ENCODE measurements at regions not wholly inside any gene's neighbourhood (a gene's known extent, or its start where the extent isn't known, plus 50 kb on each side); places are given as distances from the start of the nearest gene placed in this dataset.

DNA sequence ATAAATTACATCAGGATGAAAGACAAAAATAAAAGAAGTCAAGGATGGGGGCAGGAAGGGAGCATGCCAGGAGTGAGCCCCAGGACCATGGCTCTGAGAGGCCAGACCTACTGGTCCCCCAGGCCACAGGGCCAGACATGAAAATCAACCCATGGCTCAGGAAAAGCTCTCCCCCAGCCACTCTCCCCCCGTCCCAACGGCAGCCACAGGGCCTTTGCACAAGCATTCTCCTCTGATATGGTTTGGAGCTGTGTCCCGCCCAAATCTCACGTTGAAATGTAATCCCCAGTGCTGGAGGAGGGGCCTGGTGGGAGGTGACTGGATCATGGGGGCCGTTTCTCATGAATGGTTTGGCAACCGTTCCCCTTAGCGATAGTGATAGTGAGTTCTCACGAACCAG, 80.8 kb upstream of the ANO1 start:
- DNase-seq (ENCODE audit: low spot score) = no peak

DNA sequence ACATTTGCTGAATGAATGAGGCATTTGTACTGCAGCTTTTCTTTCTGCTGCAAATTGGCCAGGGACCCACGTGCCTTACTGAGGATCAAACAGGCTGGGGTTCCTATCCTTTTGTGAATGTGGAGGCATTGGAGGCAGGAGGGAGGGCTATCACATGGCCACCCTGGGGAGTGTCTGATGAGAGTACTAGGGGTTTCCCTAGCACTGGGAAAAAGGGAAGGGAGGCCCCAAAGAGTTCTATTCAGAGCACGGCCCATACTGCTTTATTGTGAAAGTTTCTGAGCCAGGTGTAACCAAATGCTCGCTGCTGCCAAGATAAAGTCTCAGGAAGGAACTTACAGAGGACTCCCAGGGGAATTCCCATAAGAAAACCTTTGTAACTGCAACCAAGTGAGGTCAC, 78.4 kb upstream of the ANO1 start:
- peak; percentile 23 for DNase-seq (ENCODE audit: low spot score)

DNA sequence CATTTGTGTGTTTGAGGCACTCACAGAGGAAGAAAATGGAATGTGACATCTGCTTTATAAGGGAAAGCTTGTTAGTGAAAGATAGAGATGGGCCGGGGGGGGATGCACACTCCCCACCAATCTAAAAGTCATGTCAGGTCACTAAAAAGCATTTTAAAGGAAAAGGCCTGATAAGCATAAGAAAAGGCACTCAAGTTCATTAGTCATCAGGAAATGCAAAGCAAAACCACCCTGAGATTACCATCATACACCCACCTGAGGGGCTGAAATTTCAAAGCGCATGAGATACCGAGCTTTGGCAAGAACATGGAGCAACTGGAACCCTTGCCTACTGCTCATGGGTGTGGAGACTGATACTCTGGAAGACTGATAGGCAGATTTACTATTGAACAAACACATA, 77.9 kb upstream of the ANO1 start:
- no peak for DNase-seq (ENCODE audit: low spot score)

DNA sequence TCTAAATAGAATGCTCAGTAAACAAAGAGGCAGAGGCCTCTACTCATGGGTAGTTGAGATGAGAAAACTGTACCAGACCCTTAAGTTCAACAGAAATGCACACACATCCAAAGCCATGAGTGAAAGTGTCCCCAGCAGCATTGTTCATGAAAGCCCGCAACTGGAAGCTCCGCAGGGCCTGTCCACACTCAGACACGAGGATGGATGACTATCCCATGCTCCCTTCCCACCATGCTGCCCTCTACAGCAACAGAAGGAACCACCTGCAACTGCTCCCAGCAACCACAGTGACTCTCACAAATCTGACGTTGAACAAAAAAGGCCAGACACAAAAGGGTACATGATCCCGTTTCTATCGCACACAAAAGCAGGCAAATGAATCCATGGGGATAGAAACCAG, 76.9 kb upstream of the ANO1 start:
- no peak for DNase-seq (ENCODE audit: low spot score)

DNA sequence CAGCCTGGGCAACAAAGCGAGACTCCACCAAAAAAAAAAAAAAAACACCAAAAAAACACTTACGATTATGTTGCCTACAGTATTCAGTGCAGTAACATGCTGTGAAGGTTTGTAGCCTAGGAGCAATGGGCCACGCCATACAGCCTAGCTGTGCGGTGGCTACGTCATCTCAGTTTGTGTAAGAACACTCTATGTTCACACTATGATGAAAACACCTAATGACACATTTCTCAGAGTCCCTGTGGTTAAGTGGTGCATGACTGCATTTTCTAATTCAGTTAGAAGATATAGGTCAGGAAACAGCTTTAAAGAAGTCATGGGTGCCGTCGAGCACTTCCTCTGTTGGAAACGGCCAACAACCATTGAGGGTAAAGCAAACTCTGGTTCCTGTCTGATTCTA, 75.7 kb upstream of the ANO1 start:
- no peak for DNase-seq (ENCODE audit: low spot score)

DNA sequence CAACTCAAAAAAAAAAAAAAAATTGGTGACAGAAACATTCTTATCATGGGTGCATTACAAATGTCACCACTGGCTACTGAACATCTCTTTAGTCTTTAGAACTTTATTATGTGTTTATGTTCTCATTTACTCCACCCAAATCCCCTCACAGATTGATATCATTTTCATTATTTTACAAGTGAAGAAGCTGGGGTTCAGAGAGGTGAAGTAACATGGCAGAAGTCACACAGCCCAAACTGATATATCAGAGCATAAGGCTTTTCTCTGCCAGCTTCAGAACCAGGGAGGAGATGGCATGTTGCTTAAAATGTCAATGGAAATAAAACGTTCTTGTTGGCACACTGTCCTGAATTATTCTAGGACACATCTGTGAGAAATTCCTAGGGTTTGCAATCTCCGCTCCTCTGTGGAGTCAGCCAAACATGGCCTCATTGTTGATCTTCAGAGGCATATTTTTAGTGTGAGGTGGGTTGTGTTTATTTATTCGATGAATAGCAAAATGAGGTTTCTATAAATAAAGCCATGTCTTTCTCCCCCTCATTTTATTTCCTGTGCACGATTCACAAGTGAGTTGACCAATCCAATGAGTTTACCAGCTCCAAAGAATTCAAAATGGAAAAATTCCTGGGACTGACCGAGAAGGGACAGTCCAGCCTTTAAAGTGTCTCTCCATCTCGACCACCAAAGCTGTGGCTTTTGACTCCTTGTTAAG, 72.9 kb upstream of the ANO1 start:
- DNase-seq (ENCODE audit: low spot score) = peak; percentile 37

DNA sequence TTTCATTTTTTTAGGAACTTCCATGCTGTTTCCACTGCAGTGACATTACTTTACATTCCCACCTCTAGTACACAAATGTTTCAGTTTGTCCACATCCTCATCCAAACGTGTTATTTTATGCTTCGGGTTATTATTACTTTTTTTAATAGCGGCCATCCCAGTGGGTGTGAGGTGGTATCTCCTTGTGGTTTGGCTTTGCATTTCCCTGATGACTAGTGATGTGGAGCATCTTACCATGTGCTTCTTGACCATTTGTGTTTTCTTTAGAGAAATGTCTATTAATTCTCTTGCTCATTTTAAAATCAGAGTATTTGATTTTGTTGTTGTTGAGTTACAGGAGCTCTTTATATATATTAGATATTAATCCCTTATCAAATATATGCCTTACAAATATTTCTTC, 70.3 kb upstream of the ANO1 start:
- no peak for DNase-seq (ENCODE audit: low spot score)

DNA sequence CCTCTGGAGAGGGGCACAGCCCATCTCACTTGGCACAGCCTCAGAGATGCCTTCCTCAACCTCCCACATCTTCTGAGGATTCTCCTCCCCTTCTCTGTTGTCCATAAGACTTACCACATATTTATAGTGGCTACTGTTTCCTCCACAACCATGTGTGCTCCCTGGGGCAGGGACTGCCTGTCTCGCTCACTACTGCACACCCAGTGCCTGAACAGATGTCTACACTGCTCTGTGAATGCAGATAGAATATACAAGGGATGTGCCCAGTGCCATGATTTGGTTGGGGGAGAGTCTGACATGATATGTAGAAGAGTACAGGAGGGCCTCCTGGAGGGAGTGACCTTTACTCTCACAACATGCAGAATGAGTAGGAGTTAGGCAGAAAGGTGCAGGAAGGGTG, 67.3 kb upstream of the ANO1 start:
- DNase-seq (ENCODE audit: low spot score) = no peak

DNA sequence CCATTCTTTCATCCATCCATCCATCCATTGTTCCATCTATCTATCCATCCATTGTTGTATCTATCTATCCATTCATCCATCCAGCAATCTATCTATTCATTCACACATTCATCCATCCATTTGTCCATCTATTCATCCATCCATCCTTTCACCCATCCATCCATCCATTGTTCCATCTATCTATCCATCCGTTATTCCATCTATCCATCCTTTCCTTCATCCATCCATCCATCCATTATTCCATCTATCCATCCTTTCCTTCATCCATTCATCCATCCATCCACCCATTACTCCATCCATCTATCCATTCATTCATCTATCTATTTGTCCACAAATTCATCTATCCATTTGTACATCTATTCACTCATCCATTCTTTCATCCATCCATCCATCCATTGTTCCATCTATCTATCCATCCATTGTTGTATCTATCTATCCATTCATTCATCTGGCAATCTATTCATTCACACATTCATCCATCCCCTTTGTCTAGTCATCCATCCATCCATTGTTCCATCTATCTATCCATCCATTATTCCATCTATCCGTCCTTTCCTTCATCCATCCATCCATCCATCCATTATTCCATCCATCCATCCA, 65.9 kb upstream of the ANO1 start:
- DNase-seq (ENCODE audit: low spot score) = no peak

DNA sequence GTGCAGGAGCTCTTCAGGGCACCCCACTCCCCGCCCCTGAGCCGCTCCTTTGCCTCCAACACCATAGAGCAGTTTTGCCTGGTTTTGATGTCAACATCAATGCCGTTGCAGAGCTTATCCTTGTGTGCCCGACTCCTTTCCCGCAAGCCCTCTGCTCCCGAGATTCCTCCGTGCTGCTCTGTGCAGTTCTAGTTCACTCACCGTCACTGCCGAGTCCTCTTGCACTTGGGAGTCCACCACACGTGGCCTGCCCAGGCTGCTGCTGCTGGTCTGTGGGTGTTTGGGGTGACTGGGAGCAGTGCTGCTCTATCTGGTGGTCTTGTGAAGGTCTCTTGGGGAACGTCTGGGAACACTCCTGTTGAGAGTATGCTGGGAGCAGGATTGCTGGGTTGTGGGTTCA, 63.8 kb upstream of the ANO1 start:
- DNase-seq (ENCODE audit: low spot score) = no peak

DNA sequence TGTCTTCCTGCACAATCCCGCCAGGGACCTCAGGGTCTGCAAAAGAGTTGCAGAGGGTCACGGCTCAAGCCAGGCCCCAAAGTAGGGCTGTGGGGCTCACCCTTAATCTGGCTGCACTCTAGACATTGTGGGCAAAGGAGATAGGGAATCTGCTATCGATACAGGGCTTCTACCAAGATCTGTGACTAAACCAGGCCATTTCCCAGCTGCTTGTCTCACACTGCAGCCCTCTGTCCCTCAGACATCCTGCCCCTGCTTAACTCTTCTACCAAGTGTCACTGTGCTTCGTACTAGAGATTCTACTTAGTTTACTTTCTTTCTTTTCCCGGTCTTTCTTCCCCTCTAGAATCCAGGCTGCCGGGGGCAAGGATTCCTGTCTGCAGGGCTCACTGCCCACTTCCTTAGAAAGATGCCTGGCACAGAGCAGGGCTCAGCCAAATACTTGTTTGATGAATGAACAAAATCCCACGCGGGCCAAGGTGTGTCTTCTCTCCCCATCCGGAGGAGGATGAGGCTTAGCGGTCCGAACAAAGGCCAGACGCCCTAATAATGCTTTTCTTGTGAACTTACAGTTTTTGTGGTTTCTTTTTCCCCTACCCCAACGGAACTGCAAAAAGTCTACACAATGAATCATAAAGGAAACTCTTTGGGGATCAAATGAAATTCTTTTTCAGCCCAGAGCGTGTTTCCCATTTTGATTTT, 61.3 kb upstream of the ANO1 start:
- DNase-seq (ENCODE audit: low spot score) = peak; percentile 96

DNA sequence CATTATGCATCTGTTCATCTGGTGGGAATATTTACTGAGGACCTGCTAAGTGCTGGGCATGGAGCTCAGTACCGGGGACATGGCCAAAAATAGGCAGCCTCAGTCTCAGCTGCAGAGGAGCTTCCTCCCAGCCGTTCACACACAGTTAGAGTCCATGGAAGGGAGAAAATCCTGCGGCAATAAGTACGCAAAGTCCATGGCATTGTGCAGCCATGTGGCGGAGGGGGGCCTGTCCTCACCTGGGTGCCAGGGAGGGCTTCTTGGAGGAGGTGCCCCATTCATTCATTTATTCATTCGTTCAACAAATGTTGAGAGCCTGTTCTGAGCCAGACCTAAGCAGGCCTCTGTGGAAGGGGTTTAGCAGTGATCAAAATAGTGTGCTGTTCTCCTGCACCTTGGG, 59.3 kb upstream of the ANO1 start:
- no peak for DNase-seq (ENCODE audit: low spot score)

DNA sequence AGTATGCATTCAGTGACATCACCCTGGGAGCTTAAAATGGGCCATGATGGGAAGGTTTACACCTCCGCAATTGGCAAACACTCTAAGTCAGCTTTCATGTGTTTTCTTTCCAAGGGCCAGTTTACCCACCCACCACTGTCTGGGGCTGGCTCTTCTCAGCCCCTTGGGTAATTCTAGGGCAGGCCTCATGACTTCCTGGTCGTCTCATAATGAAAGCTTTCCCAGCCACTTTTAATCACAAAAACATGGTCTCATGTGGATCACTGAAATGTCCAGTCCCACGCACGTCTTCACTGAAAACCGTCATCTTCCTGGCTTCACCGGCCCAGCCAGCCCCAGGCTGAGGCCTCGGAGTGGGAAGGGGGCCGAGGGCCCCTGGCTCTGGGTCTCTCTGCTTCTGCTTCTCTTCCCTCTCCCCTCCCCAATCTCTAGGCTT, 58.5 kb upstream of the ANO1 start:
- no peak for DNase-seq (ENCODE audit: low spot score)

DNA sequence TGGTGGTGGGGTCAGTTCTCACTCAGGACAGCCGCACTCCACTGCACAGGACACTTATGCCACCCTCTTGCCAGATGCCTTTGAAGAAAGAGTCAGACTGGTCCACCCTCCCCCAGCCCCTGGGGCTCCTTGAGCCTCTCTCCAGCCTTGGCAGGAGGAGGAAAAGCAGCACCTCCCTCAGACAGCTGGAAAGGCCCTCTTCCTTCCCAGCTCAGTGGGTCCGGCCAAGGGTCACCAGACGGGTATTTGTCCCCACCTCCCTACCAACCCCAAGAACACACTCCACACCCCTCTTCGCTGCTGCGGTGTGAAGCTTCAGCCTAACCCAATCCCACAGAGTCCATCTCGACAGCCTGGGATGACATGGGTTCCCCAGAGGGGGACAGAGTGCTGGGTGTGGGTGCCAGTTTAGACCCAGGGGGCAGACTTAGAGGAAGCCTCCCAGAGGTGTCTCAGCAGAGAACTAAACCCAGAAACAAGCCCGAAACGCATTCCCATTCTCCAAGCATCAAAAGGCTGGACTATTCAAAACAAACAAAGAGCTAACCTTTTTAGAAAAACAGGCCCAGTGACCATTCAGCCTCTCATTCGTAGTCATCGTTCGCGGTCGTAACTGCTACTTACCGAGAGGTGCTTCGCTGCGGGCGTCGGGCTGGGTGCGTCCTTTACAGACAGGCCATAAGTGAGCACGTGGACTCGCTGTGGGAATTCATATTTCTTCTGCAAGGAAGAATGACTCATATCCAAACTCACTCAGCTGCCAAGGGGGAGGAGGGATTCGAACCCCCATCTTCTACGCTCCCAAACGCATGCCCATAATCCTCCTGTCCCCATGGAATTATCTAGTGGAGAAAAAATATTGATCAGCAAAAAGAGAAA, 57.5 kb upstream of the ANO1 start:
- no peak for DNase-seq (ENCODE audit: low spot score)

DNA sequence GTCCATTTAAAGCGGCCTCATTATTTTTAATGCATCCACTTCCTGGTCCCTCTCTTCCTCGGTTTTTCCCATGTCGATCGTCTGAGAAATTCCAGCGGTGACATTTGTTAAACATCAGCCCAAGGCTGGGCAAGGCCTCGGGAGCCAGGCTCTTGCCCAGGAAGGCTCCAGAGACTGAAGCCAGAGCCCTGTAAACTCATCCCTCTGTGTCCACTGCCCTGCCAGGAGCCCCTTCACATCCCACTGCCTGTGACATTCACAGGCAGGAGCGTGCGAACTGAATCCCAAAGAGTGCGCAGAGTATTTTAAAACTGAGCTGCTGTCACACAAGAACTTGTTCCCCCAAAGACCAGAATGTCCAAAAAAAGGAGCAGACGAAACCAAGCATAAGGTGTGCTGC, 56.5 kb upstream of the ANO1 start:
- no peak for DNase-seq (ENCODE audit: low spot score)

DNA sequence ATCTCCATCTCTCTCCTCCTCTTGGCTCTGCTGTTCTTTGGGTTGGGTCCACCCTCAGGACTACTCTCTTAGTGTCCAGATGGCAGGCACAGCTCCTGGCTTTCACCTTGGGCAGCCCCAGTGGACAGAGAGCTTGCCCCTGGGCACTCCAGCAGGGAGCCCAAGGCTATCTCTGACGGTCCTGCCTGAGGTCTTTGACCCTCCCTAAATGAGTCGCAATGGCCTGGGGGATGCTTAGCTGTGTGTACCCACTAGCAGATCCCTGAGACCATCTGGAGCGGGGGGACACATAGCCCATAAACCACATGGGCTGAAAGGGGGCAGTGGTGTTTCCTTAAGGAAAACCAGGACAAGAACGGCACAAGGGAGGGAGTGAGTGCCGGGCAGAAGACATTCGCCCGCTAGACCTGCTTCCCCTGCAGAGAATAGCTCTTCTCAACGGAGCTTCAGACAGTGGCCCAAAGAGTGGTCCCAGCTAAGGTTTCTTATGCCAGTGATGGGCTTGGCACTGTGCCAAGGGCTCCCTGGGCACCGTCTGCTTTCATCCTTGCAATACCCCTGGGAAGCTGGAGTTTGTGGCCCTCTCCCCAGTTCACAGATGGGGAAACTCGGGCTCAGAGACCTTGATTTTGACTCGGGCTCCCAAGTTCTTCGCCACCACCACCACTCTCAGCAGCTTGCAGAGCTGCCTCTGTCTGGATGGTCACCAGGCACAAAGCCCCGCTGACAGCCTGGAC, 53.9 kb upstream of the ANO1 start:
- no peak for DNase-seq (ENCODE audit: low spot score)

DNA sequence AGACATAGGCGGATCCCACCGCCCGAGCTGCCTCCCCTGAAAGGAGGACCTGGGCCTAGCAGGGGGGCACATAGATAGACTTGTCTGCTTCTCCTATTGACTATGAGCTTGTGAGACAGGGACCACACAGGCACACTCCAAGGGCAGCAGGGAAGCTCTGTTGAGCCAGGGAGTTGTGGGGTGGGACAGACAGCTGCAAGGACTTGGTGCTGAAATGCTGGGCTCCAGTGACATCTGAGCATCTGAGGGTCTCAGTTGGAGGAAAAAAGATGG, 53.4 kb upstream of the ANO1 start:
- no peak for DNase-seq (ENCODE audit: low spot score)

DNA sequence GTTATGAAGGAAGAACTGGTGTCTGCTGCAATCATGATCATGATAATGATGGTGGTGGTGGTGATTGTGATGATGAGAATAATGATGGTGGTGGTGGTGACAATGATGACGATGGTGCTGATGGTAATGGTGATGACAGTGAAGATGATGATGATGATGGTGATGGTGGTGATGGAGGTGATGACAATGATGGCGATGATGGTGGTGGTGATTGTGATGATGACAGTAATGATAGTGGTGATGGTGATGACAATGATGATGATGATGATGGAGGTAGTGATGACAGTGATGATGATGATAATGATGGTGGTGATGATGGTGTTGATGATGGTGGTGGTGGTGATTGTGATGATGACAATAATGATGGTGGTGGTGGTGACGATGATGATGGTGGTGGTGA, 52.8 kb upstream of the ANO1 start:
- DNase-seq (ENCODE audit: low spot score) = no peak

DNA sequence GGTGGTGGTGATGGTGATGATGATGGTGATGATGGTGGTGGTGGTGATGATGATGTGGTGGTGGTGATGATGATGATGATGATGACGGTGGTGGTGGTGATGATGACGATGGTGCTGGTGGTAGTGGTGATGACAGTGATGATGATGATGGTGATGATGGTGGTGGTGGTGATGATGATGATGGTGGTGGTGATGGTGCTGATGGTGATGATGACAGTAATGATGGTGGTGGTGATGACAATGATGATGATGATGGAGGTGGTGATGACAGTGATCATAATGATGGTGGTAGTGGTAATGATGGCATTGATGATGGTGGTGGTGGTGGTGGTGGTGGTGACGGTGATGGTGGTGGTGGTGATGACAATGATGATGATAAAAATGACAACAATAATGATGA, 52.1 kb upstream of the ANO1 start:
- no peak for DNase-seq (ENCODE audit: low spot score)

DNA sequence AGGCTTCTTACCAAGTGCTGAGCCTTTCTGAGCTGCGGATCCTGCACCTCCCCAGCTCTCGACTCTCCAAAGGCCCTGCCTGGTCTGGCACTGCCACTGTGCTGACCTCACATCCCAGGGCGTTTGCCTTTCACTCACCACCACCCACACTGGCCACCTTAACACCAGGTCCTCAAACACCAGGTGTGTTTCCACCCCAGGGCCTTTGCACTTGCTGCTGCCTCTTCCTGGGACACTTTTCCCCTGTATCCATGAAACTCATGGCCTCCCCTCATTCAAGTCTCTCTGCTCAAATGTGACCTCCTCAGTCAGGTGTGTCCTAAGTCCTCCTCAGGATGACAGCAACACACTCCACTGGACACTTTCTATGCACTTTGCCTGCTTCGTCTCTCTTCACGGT, 51.4 kb upstream of the ANO1 start:
- no peak for DNase-seq (ENCODE audit: low spot score)

DNA sequence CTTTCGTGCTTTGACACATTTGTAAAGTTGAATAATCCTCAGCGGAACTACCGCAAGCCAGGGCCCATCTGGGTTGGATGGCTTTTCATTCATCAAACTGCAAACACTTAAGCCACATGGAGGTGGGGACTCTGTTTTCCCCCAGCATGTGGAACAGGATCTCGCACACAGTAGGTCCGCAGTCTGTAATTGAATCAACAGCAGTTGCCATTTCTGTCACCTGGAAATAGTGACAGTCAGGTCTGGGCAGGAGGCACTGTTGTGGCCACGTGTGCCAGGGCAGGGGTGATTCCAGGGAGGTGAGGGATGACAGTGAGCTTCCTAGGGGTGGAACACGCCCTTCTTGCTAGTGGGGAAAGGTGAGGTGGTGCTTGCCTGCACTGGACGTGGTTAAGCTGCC, 50.7 kb upstream of the ANO1 start:
- DNase-seq (ENCODE audit: low spot score) = no peak

DNA sequence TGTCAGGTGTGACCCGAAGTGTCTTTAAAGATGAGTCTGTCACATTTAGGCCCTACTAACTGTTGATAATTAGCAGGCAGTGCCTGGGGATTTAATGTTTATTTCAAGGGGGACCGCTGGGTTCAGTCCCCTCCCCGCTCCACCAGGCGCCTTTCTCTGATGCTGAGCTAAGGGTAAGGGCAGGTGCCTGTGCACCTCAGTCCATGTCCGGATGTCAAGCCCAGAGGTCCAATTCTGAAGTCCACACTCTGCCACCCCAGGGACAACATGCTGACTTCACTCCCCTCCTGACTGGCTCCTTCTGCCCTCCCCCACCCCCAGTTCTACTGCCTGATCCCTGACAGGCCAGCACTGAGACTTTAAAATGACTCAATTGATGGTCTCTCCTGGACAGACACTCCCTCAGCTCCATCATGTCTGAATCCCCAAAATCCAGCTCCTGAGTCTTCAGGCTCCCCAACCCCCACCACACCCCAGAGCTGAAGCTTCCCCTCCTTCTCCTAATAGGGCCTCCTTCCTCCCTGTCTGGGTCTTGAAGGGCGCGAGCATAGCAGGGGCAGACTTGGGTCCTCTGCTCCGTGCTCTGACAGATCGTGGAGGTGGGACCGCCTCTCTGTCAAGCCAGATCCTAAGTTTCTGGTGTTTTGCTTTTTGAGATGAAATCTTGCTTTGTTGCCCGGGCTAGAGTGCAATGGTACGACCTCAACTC, 49.8 kb upstream of the ANO1 start:
- no peak for DNase-seq (ENCODE audit: low spot score)

Data from SW480 (cell line).